HL-60/S4 (cell line): ENCODE measurements at regions not wholly inside any gene's neighbourhood (a gene's known extent, or its start where the extent isn't known, plus 50 kb on each side); places are given as distances from the start of the nearest gene placed in this dataset.

Experiments used
- in situ Hi-C: fragments of 300-500 bp; cut with MboI; formaldehyde crosslinking; loops from 2 replicates; pipeline ENCODE4 v1.14.3; 2022; ENCODE audit warnings: low sequenced_read_pairs

GRCh38 chr9:20048437-20048836 is 259.6 kb upstream of the SLC24A2 start:
- in situ Hi-C loops, result no loop called here

GRCh38 chr9:20044686-20045085 is 255.8 kb upstream of the SLC24A2 start:
- in situ Hi-C loops, result no loop called here

GRCh38 chr9:20043461-20043860 is 254.6 kb upstream of the SLC24A2 start:
- in situ Hi-C loops, result no loop called here

- in situ Hi-C loops, result no loop called here
Measured at GRCh38 chr9:20043035-20043434, 254.2 kb upstream of the SLC24A2 start.

- in situ Hi-C loops, result no loop called here
Measured at GRCh38 chr9:20042128-20042711, 253.4 kb upstream of the SLC24A2 start.

- in situ Hi-C loops, result no loop called here
Measured at GRCh38 chr9:20041697-20042081, 252.9 kb upstream of the SLC24A2 start.

- in situ Hi-C loops, result no loop called here
Measured at GRCh38 chr9:20040991-20041696, 252.3 kb upstream of the SLC24A2 start.

- in situ Hi-C loops, result no loop called here
Measured at GRCh38 chr9:20037699-20038098, 248.9 kb upstream of the SLC24A2 start.

- in situ Hi-C loops, result no loop called here
Measured at GRCh38 chr9:20033511-20033910, 244.7 kb upstream of the SLC24A2 start.

GRCh38 chr9:20032413-20033006 is 243.7 kb upstream of the SLC24A2 start:
- in situ Hi-C loops, result no loop called here

- in situ Hi-C loops, result no loop called here
Measured at GRCh38 chr9:20031836-20032235, 243.0 kb upstream of the SLC24A2 start.

GRCh38 chr9:20030671-20031070 is 241.8 kb upstream of the SLC24A2 start:
- in situ Hi-C loops, result no loop called here

GRCh38 chr9:20030221-20030620 is 241.4 kb upstream of the SLC24A2 start:
- in situ Hi-C loops, result no loop called here

- in situ Hi-C loops, result no loop called here
Measured at GRCh38 chr9:20028849-20029231, 240.0 kb upstream of the SLC24A2 start.

GRCh38 chr9:20028192-20028848 is 239.5 kb upstream of the SLC24A2 start:
- in situ Hi-C loops, result no loop called here

- in situ Hi-C loops, result no loop called here
Measured at GRCh38 chr9:20023961-20024571, 235.2 kb upstream of the SLC24A2 start.

- in situ Hi-C loops, result no loop called here
Measured at GRCh38 chr9:20023210-20023905, 234.5 kb upstream of the SLC24A2 start.

- in situ Hi-C loops, result no loop called here
Measured at GRCh38 chr9:20022410-20022809, 233.6 kb upstream of the SLC24A2 start.

- in situ Hi-C loops, result no loop called here
Measured at GRCh38 chr9:20016611-20017010, 227.8 kb upstream of the SLC24A2 start.

GRCh38 chr9:20015427-20015931 is 226.6 kb upstream of the SLC24A2 start:
- in situ Hi-C loops, result no loop called here

- in situ Hi-C loops, result no loop called here
Measured at GRCh38 chr9:20014168-20014567, 225.3 kb upstream of the SLC24A2 start.
